ENCODE measurements at regions not wholly inside any gene's neighbourhood (a gene's known extent, or its start where the extent isn't known, plus 50 kb on each side); places are given as distances from the start of the nearest gene placed in this dataset.

DNA sequence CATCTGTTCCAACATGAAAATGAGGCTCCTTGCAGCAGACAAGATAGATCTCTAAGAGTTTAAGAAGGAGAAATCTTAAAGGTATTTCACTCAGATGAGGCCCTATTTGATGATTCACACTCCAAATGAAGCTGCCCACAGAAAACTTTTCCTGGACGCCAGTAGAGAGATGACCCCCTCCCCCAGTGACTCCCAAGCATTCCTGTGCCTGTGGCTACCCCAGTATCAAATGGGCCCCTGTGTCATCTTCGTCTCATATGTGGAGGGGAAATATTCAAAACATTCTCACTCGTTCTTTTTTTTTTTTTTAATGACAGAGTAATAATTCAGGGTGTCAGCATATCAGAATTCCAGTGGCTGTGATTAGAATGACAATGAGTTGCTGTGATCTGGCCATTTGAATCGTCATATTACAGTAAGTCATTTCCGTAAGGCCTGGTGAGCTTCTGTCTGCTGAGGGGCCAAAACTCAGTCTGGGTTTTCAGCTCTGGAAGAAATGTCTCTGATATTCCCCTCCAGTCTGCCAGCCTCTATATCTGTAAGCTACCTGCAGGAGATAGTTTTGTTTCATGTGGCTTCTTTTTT is 194.7 kb downstream of the URI1 start:
- no peak overlapping the region for H3K4me2 ChIP-seq (ENCODE audit: insufficient read depth, low read length)
- peaks cover 5% of the 10 kb centered on the region; the same call in 1 of the 2 replicates for H4K20me1 ChIP-seq (replicated peaks; ENCODE audit: control insufficient read depth, insufficient read depth, low read length)
- H3K36me3 ChIP-seq (ENCODE audit: control insufficient read depth, insufficient read depth, low read length) = no peaks in the 10 kb centered on the region
- no peaks in the 10 kb centered on the region for H3K4me1 ChIP-seq (replicated peaks in 1 of 2; ENCODE audit: control insufficient read depth in 2 of 2, insufficient read depth in 2 of 2, low read length in 2 of 2)
- no peak overlapping the region for H3K4me3 ChIP-seq
- H3K9me3 ChIP-seq (replicated peaks; ENCODE audit: control insufficient read depth, insufficient read depth, low read depth, low read length) = no peaks in the 10 kb centered on the region
- DNase-seq (ENCODE audit: extremely low read depth in 1 of 4, low spot score in 3 of 4) (no peak), ATAC-seq (no peak), FAIRE-seq (no peak)
- no peak overlapping the region for H2AFZ ChIP-seq (ENCODE audit: low read depth, low read length)
- POLR2A ChIA-PET = no interaction called here
- WGBS (ENCODE audit: insufficient coverage, low coverage, missing lambda C conversion rate) = 2% methylated on average over 5 of the region's 5 CpGs
- H3K9me1 ChIP-seq (ENCODE audit: control insufficient read depth, insufficient read depth, low read length) = no peaks in the 10 kb centered on the region
- no peak overlapping the region for H3K9ac ChIP-seq (ENCODE audit: insufficient read depth in 1 of 2, low read depth in 2 of 2, low read length in 2 of 2)
- CTCF ChIA-PET (ENCODE audit: low intra/inter-chr PET ratio) = no interaction called here
- no peaks in the 10 kb centered on the region for H3K79me2 ChIP-seq (ENCODE audit: control insufficient read depth, insufficient read depth, low read length)
- in situ Hi-C loops (cut with MboI) (no loop called here), intact Hi-C loops (cut with micrococcal nuclease) (no loop called here)
- BruUV-seq (replicated peaks) = no TSS peak
- H3K27me3 ChIP-seq (ENCODE audit: control insufficient read depth in 2 of 2, insufficient read depth in 2 of 2, low read length in 2 of 2) = peaks cover 6 to 35% of the 10 kb centered on the region in 2 experiments; a peak in 4 of 5 replicates
- no peak overlapping the region for H3K27ac ChIP-seq (ENCODE audit: extremely low read depth, low read depth, low read length)
- TF ChIP-seq, protein P1, sequence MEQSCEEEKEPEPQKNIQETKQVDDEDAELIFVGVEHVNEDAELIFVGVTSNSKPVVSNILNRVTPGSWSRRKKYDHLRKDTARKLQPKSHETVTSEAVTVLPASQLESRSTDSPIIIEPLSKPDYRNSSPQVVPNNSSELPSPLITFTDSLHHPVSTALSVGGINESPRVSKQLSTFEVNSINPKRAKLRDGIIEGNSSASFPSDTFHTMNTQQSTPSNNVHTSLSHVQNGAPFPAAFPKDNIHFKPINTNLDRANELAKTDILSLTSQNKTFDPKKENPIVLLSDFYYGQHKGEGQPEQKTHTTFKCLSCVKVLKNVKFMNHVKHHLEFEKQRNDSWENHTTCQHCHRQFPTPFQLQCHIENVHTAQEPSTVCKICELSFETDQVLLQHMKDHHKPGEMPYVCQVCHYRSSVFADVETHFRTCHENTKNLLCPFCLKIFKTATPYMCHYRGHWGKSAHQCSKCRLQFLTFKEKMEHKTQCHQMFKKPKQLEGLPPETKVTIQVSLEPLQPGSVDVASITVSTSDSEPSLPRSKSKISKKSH (CRISPR knock-in tag; IDR thresholded peaks at IDR 0.05) = no peak
- no peak for TF ChIP-seq THRAP3 (IDR thresholded peaks at IDR 0.05; ENCODE audit: borderline replicate concordance)
- TF ChIP-seq SREBF1 (IDR thresholded peaks at IDR 0.05; ENCODE audit: borderline replicate concordance, low read depth, low read length) = no peak
- no peak for TF ChIP-seq KLF13 (tag; IDR thresholded peaks at IDR 0.05; ENCODE audit: borderline replicate concordance, low read depth)
- TF ChIP-seq RHOXF2B (CRISPR knock-in tag; conservative IDR thresholded peaks at IDR 0.05) = no peak
- no peak for TF ChIP-seq SMARCA4 (IDR thresholded peaks at IDR 0.05)
- TF ChIP-seq FOXK2 (conservative IDR thresholded peaks at IDR 0.05 in 1 of 2, IDR thresholded peaks at IDR 0.05 in 1 of 2; ENCODE audit: low read depth in 2 of 2) = no peak
- TF ChIP-seq, protein P2, sequence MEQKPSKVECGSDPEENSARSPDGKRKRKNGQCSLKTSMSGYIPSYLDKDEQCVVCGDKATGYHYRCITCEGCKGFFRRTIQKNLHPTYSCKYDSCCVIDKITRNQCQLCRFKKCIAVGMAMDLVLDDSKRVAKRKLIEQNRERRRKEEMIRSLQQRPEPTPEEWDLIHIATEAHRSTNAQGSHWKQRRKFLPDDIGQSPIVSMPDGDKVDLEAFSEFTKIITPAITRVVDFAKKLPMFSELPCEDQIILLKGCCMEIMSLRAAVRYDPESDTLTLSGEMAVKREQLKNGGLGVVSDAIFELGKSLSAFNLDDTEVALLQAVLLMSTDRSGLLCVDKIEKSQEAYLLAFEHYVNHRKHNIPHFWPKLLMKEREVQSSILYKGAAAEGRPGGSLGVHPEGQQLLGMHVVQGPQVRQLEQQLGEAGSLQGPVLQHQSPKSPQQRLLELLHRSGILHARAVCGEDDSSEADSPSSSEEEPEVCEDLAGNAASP (IDR thresholded peaks at IDR 0.05) = no peak
- no peak for TF ChIP-seq TRIM28 (IDR thresholded peaks at IDR 0.05)
- no peak for TF ChIP-seq PRMT5 (CRISPR knock-in tag; IDR thresholded peaks at IDR 0.05)
- no peak for TF ChIP-seq ZBED1 (IDR thresholded peaks at IDR 0.05)
- no peak for TF ChIP-seq NEUROD1 (IDR thresholded peaks at IDR 0.05; ENCODE audit: borderline replicate concordance, low read depth, low read length, partially characterized antibody)

Data from K562 (cell line).